GM12874 (cell line): ENCODE measurements at regions not wholly inside any gene's neighbourhood (a gene's known extent, or its start where the extent isn't known, plus 50 kb on each side); places are given as distances from the start of the nearest gene placed in this dataset.

ENCODE experiments used
- CTCF ChIP-seq: IDR thresholded peaks from 2 replicates; pipeline ENCODE4 v1.5.1; 2011; ENCODE audit warnings: low read depth, mild to moderate bottlenecking, control low read depth, low read length, moderate library complexity; ENCODE audit not compliant: insufficient read depth

GRCh38 chr2:51268191-51268590 lies 236.3 kb upstream of the NRXN1 start:
- no peak for TF ChIP-seq CTCF

GRCh38 chr2:51265539-51265938 lies 233.6 kb upstream of the NRXN1 start:
- no peak for TF ChIP-seq CTCF

GRCh38 chr2:51263951-51264350 lies 232.0 kb upstream of the NRXN1 start:
- TF ChIP-seq CTCF: no peak

- no peak for TF ChIP-seq CTCF
Observed at GRCh38 chr2:51258301-51258700, 226.4 kb upstream of the NRXN1 start.

- no peak for TF ChIP-seq CTCF
Observed at GRCh38 chr2:51256736-51257135, 224.8 kb upstream of the NRXN1 start.

GRCh38 chr2:51251356-51251755 lies 219.4 kb upstream of the NRXN1 start:
- no peak for TF ChIP-seq CTCF

GRCh38 chr2:51247252-51247805 lies 215.4 kb upstream of the NRXN1 start:
- no peak for TF ChIP-seq CTCF
